ENCODE measurements at regions not wholly inside any gene's neighbourhood (a gene's known extent, or its start where the extent isn't known, plus 50 kb on each side); places are given as distances from the start of the nearest gene placed in this dataset.

DNA sequence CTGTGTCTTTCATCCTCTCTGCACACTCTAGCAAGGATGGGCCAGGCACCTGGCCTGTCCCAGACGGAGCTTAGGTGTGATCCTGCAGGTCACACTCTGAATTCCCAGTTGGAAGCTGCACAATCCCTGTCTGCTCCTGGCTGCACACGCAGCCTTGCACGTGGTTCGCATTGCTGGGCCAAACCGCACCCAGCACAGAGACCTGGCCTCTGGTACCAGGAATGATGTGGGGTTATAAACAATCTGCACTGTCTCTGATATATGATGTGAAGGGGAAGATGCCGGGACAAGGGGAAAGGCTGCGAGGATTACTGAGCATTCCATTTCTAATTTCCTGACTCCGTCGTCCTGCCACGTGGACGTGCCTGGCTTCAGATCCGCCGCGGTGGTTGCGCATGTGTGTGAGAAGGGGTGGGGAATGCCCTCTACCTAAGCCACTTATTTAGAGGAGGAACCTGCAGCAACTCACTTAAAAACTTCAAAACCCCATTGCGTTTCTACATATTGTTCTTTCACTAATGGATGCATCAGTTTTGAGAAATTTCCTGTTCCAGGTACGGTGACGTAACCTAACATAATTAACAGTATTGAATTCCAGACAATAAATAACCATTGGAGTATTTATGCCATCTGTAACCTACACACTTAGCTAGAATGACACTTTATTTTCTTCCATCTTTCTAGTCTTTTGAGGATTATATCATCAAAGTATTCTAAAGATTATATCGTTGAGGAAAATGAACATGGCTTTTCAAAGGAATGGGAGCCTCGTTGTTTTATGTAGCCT, 559.7 kb upstream of the MGMT start:
- no peaks in the 10 kb centered on the region for H3K9me3 ChIP-seq
- TF ChIP-seq POLR2A (IDR thresholded peaks at IDR 0.05) (no peak), CTCF (IDR thresholded peaks at IDR 0.05) (no peak)
- DNase-seq (no peak), ATAC-seq (no peak)
- 72% methylated on average over 15 of the region's 20 CpGs for whole genome bisulfite sequencing (ENCODE audit: insufficient coverage, low coverage, low lambda C conversion rate, missing lambda C conversion rate)
- H3K27ac ChIP-seq, result no peak overlapping the region
- H3K27me3 ChIP-seq, result no peaks in the 10 kb centered on the region
- H3K4me1 ChIP-seq, result no peaks in the 10 kb centered on the region
- intact Hi-C loops (cut with DNase I), result no loop called here
- H3K4me3 ChIP-seq, result no peak overlapping the region
- H3K36me3 ChIP-seq, result no peaks in the 10 kb centered on the region

- 40% methylated on average over 6 of the region's 6 CpGs for WGBS (ENCODE audit: insufficient coverage, low coverage, low lambda C conversion rate, missing lambda C conversion rate)
- no peak for ATAC-seq
Observed at GRCh38 chr10:128908099-128908498, 558.9 kb upstream of the MGMT start.

GRCh38 chr10:128908499-128908898, 558.5 kb upstream of the MGMT start:
- no peaks in the 10 kb centered on the region for H3K4me1 ChIP-seq
- TF ChIP-seq CTCF (IDR thresholded peaks at IDR 0.05) (no peak), POLR2A (IDR thresholded peaks at IDR 0.05) (no peak)
- WGBS (ENCODE audit: insufficient coverage, low coverage, low lambda C conversion rate, missing lambda C conversion rate), result 47% methylated on average over 4 of the region's 4 CpGs
- no peaks in the 10 kb centered on the region for H3K27me3 ChIP-seq
- no peak for ATAC-seq
- no peak overlapping the region for H3K4me3 ChIP-seq
- no peak overlapping the region for H3K27ac ChIP-seq
- no peaks in the 10 kb centered on the region for H3K9me3 ChIP-seq
- H3K36me3 ChIP-seq, result no peaks in the 10 kb centered on the region
- no peak for DNase-seq
- intact Hi-C loops (cut with DNase I), result no loop called here

More at GRCh38 chr10:128908099-128908498, 558.9 kb upstream of the MGMT start:
- Histone ChIP-seq H3K27ac (no peak overlapping the region), H3K9me3 (no peaks in the 10 kb centered on the region), H3K4me1 (no peaks in the 10 kb centered on the region), H3K27me3 (no peaks in the 10 kb centered on the region), H3K4me3 (no peak overlapping the region), H3K36me3 (no peaks in the 10 kb centered on the region)
- TF ChIP-seq CTCF (IDR thresholded peaks at IDR 0.05) (no peak), POLR2A (IDR thresholded peaks at IDR 0.05) (no peak)
- DNase-seq, result no peak
- intact Hi-C loops (cut with DNase I), result no loop called here

DNA sequence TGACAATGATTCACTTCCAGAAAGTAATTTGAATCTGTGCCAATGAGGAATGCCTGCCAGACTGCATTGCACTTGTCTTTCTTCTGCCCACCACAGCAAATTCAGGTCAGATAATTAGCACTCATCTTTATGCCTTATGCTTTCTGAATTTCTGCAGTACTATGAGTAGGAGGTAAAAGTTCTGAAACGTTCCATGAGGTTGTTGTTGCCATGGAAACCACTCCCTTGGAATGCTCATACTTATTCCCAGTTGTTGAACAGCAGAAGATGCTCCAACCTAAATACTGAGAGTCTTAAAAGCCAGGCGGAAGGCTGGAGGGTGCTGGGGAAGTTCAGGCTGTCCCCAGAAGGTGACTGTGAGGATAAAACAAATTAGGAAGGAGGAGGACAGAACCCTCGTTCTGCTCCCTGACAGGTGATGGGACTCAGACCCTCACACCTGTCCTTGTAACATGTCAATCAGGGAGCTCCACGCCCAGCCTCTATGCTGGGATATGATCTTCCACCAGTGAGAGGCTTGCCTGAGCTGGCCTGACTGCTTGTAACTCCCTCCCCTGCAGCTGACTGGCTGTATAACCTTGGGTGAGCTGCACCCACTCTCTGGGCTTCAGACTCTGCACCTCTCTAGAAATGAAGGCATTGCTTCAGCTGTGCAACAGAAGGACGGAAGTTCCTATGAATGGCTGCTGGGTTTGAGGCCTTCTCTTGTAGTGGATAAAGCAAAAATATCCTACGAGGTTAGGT, 554.3 kb upstream of the MGMT start:
- no peak for ATAC-seq
- 48% methylated on average over 4 of the region's 6 CpGs for WGBS (ENCODE audit: insufficient coverage, low coverage, low lambda C conversion rate, missing lambda C conversion rate)
- intact Hi-C loops (cut with DNase I), result no loop called here
- H3K27ac ChIP-seq, result no peak overlapping the region
- TF ChIP-seq POLR2A (IDR thresholded peaks at IDR 0.05) (no peak), CTCF (IDR thresholded peaks at IDR 0.05) (no peak)
- H3K36me3 ChIP-seq, result no peaks in the 10 kb centered on the region
- no peak overlapping the region for H3K4me3 ChIP-seq
- no peaks in the 10 kb centered on the region for H3K9me3 ChIP-seq
- H3K27me3 ChIP-seq, result no peaks in the 10 kb centered on the region
- no peak for DNase-seq
- no peaks in the 10 kb centered on the region for H3K4me1 ChIP-seq
